DND-41 (cell line): ENCODE measurements at regions not wholly inside any gene's neighbourhood (a gene's known extent, or its start where the extent isn't known, plus 50 kb on each side); places are given as distances from the start of the nearest gene placed in this dataset.

Source experiments
- ATAC-seq: fragments of 200-7000 bp; cut with Tn5 transposase; 3 replicates; pipeline ENCODE4 v1.9.1; 2021; ENCODE audit warnings: low read depth; ENCODE audit not compliant: insufficient read depth
- DNase-seq: peaks from one replicate; pipeline ENCODE4 v3.0.0-alpha.2; 2020
- H2AFZ ChIP-seq: 2 replicates; pipeline ENCODE4 v1.6.0; 2012; ENCODE audit warnings: low read depth, low read length
- H3K27ac ChIP-seq: 2 replicates; pipeline ENCODE4 v1.5.1; 2012; ENCODE audit warnings: low read length, inconsistent platforms
- H3K27me3 ChIP-seq: fragments of 200-600 bp; sonication (generic); 2 replicates; pipeline ENCODE4 v1.6.0; 2012; ENCODE audit warnings: low read length, mild to moderate bottlenecking, inconsistent platforms; ENCODE audit not compliant: insufficient read depth, poor library complexity
- H3K36me3 ChIP-seq: 2 replicates; pipeline ENCODE4 v1.5.1; 2012; ENCODE audit warnings: low read length, inconsistent platforms; ENCODE audit not compliant: insufficient read depth
- H3K4me1 ChIP-seq: 2 replicates; pipeline ENCODE4 v1.5.1; 2012; ENCODE audit warnings: mild to moderate bottlenecking, low read length; ENCODE audit not compliant: insufficient read depth
- H3K4me2 ChIP-seq: 2 replicates; pipeline ENCODE4 v1.6.0; 2012; ENCODE audit warnings: mild to moderate bottlenecking, moderate library complexity, low read length, inconsistent platforms; ENCODE audit not compliant: insufficient read depth
- H3K4me3 ChIP-seq, 2 experiments: fragments of 200-600 bp in 1 of 2; shearing (Covaris generic) in 1 of 2; 2 replicates each; pipeline ENCODE4 v1.5.1; 2012 to 2016; ENCODE audit warnings: inconsistent platforms in 2 of 2, low read length in 2 of 2, mild to moderate bottlenecking in 2 of 2, low read depth in 1 of 2, moderate library complexity in 1 of 2
- H3K79me2 ChIP-seq: 2 replicates; pipeline ENCODE4 v1.6.0; 2012; ENCODE audit warnings: low read length, inconsistent platforms; ENCODE audit not compliant: insufficient read depth
- H3K9ac ChIP-seq: 2 replicates; pipeline ENCODE4 v1.6.0; 2012; ENCODE audit warnings: low read depth, mild to moderate bottlenecking, inconsistent platforms, low read length, moderate library complexity
- H3K9me3 ChIP-seq: 2 replicates; pipeline ENCODE4 v1.5.1; 2012; ENCODE audit warnings: low read length, moderate library complexity, mild to moderate bottlenecking, inconsistent platforms; ENCODE audit not compliant: insufficient read depth, severe bottlenecking
- H4K20me1 ChIP-seq: 2 replicates; pipeline ENCODE4 v1.6.0; 2012; ENCODE audit warnings: low read length; ENCODE audit not compliant: insufficient read depth
- CTCF ChIP-seq: IDR thresholded peaks from 2 replicates; pipeline ENCODE4 v1.5.1; 2012; ENCODE audit warnings: borderline replicate concordance, low read length, moderate library complexity, mild to moderate bottlenecking; ENCODE audit not compliant: poor library complexity, severe bottlenecking; ENCODE audit errors: extremely low read depth
- EZH2 ChIP-seq: IDR thresholded peaks from 3 replicates; pipeline ENCODE4 v1.6.1; 2012; ENCODE audit warnings: borderline replicate concordance, low read depth, mild to moderate bottlenecking, moderate library complexity, low read length, inconsistent platforms; ENCODE audit not compliant: severe bottlenecking

GRCh38 chr20:60240415-60240814 is 282.2 kb downstream of the CDH26 start:
- Histone ChIP-seq H3K4me3 (no peak overlapping the region), H3K27ac (peak overlapping the region; percentile 53; the same call in 1 of the 2 replicates), H3K36me3 (peaks cover 33% of the 10 kb centered on the region), H3K27me3 (no peaks in the 10 kb centered on the region), H3K79me2 (peaks cover 19% of the 10 kb centered on the region; the same call in 1 of the 2 replicates), H3K4me2 (no peak overlapping the region), H3K9ac (no peak overlapping the region), H4K20me1 (no peaks in the 10 kb centered on the region), H2AFZ (no peak overlapping the region), H3K4me1 (peaks cover 81% of the 10 kb centered on the region), H3K9me3 (no peaks in the 10 kb centered on the region)
- DNase-seq (no peak), ATAC-seq (no peak)
- TF ChIP-seq CTCF (no peak), EZH2 (no peak)

GRCh38 chr20:60240986-60241385 is 282.8 kb downstream of the CDH26 start:
- TF ChIP-seq CTCF (no peak), EZH2 (no peak)
- H3K4me3 ChIP-seq = no peak overlapping the region
- H4K20me1 ChIP-seq = no peaks in the 10 kb centered on the region
- peak overlapping the region; percentile 8; the same call in 1 of the 2 replicates for H3K27ac ChIP-seq
- ATAC-seq (no peak), DNase-seq (no peak)
- H2AFZ ChIP-seq = no peak overlapping the region
- H3K27me3 ChIP-seq = no peaks in the 10 kb centered on the region
- peaks cover 33% of the 10 kb centered on the region for H3K36me3 ChIP-seq
- peaks cover 86% of the 10 kb centered on the region for H3K4me1 ChIP-seq
- H3K9me3 ChIP-seq = no peaks in the 10 kb centered on the region
- no peak overlapping the region for H3K4me2 ChIP-seq
- H3K79me2 ChIP-seq = peaks cover 18% of the 10 kb centered on the region; the same call in 1 of the 2 replicates
- H3K9ac ChIP-seq = no peak overlapping the region

GRCh38 chr20:60242836-60243505 is 284.7 kb downstream of the CDH26 start:
- no peak for DNase-seq
- Histone ChIP-seq H3K9ac (no peak overlapping the region), H3K36me3 (peaks cover 33% of the 10 kb centered on the region), H3K4me2 (no peak overlapping the region), H3K27ac (peak overlapping the region; percentile 81), H3K27me3 (no peaks in the 10 kb centered on the region), H3K79me2 (peaks cover 17% of the 10 kb centered on the region; the same call in 1 of the 2 replicates), H3K4me1 (peaks cover 79% of the 10 kb centered on the region), H3K9me3 (no peaks in the 10 kb centered on the region), H4K20me1 (no peaks in the 10 kb centered on the region), H3K4me3 (no peak overlapping the region), H2AFZ (no peak overlapping the region)
- TF ChIP-seq EZH2 (no peak), CTCF (no peak)
- no peak for ATAC-seq
